GM18861 (cell line): ENCODE measurements at regions not wholly inside any gene's neighbourhood (a gene's known extent, or its start where the extent isn't known, plus 50 kb on each side); places are given as distances from the start of the nearest gene placed in this dataset.
A peak's percentile ranks its signal among the peaks of the same experiment; 100 is the strongest.
"Not testable (repeated sequence)": the region's sequence is repeated elsewhere in the genome, so short reads cannot be mapped to it uniquely, and the experiment has no call there.

Source experiments
- ATAC-seq: cut with Tn5 transposase; IDR thresholded peaks from one replicate; pipeline ENCODE4 v1.9.1; 2021; ENCODE audit not compliant: unreplicated experiment

DNA sequence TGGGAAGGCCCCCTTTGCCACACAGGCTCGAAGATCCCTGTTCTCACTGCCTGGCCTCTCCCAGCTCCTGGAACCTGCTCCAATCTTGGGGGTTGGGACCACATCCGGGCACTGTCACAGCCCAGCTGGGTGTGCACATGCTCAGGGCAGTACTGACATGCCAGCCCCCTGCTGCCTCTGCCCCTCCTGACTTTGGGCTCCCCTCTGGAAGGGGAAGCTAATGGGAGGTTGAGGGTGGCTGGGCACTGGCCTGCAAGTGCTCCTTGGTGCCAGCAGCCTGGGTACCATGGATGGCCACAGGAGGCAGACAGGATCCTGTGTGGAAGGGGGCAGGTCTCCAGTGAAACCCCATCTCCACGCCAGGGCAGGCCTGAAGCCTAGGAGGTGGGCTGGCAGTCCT lies 126.1 kb upstream of the NOL4 start:
- no peak for ATAC-seq

DNA sequence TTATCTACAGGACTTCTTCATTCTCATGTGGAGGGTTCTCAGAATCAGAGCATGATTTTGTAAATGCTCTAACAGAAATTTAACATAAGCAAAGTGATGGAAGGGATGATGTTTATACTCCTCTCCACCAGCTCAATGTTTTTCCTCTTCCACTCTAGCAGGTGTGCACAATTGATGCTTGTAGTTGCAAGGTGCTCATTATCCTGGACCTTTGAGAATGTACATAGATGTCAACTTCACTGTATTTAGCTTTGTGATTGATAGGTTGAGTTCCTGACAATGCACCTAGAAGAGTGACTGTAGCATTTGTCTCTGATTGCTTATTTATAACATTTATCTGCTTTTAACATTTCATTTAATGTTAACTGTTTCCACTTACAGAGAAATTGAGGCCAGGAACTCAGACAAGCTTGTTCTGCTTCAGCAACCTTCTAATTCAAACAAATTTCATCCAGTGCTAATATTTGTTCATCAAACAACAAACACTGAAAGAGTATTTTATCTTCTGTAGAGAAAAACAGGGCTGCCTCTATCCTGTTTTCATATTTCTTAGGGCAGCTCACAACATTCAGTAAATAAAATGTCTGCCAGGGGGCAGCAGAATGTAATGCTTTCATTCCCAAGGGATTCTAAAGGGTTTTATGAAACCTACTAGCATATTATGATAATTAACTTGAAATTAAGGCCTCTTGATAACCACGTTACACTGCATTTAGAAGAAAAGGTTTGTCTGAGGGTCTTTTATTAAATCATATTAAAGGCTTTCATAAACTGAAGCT lies 127.9 kb upstream of the NOL4 start:
- no peak for ATAC-seq

GRCh38 chr18:34354351-34354750 lies 129.6 kb upstream of the NOL4 start:
- ATAC-seq, result no peak

- no peak for ATAC-seq
These were observed 133.3 kb upstream of the NOL4 start for GRCh38 chr18:34357944-34358580.

DNA sequence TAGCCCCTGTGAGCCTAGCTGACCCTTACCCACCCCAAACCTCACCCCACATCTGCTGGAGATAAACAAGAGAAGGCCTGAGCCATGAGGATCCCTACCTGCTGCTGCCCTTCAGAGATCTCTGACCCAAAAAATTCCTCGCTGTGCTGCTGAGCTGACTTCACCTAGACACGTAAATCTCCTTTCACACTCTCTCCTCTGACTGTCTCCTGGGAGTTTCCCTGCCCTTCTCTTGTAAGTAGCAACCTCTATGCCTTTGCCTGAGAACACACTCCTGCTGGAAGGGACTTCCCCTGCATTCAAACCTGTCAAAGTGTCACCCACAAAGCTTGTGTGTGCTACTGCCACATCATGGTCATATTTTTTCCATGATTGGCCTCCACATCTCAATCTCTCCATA lies 134.2 kb upstream of the NOL4 start:
- peak; percentile 87 for ATAC-seq

GRCh38 chr18:34364699-34365098 lies 140.0 kb upstream of the NOL4 start:
- no peak for ATAC-seq

- ATAC-seq, result no peak
These were observed 146.1 kb upstream of the NOL4 start for GRCh38 chr18:34370704-34371395.

DNA sequence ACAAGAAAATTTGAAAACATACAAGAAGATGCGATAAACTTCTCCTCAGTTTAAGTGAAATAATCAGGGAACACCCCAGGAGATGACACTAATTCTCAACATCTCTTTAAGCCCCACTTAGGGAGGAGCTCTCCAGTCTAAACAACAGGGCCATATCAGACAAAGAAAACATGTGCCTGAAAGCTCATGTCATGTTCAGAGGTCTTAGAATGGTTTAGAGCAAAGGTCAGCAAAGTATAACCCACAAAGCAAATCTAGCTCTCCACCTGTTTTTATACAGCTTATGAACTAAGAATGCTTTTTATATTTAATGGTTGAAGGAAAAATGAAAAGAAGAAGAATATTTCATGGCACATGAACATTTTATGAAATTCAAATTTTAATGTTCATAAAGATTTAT lies 155.6 kb upstream of the NOL4 start:
- no peak for ATAC-seq

DNA sequence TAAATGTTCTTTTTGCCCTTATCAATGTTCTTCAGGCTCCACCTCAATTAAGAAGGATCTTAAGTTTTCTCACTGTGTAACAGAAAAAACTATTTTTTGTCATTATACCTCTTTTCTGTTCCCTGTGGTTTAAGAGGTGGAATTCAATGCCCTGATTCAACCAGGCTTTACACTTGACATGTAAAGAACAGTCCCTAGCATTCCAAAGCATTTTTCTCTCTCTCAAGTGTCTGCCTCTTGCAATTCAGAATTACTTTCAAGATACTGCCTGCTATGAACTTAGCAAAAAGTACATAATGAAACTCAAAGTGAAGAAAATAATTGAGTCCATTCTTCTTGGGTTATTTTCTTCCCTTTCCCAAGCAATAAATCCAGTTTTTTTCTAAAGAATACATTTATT lies 160.6 kb upstream of the NOL4 start:
- no peak for ATAC-seq

GRCh38 chr18:34386803-34387202 lies 162.1 kb upstream of the NOL4 start:
- no peak for ATAC-seq

- no peak for ATAC-seq
These were observed 172.7 kb upstream of the NOL4 start for GRCh38 chr18:34397286-34397896.

DNA sequence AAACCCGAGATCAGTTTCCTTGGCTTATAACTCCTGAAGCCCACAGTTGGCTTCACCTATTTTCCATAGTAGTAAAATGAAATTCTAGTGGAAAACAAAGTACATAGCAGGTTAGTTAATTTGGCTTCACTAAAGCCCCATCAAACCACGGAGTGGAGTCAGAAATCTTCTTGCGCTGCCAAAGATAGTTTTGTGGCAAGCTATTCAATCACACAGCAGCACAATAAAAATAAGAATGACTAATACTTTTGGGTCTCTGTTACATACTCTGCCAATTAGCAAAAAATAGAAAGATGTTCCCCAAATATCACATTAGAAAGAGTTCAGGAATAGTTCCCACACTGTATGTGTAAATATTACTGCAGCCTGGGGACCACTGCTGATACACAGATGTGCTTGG lies 175.2 kb upstream of the NOL4 start:
- no peak for ATAC-seq

DNA sequence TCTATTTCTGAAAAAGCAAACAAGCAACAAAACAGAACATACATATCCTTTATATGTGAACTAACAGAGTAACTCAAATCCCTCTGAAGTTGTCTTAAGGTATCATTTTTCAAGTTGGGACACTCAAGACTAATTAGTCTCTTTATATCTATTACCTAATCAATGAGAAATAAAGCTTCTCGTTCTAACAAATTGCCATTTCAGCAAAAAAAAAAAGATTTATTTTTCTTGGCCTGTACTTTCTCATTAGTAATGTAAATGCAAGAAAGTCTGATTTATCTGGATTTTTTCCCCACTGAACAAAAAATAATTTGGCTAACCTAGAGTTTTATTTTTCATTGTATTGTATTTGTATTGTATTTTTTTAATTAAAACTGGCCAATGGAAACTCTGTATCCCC lies 176.1 kb upstream of the NOL4 start:
- ATAC-seq, result no peak

DNA sequence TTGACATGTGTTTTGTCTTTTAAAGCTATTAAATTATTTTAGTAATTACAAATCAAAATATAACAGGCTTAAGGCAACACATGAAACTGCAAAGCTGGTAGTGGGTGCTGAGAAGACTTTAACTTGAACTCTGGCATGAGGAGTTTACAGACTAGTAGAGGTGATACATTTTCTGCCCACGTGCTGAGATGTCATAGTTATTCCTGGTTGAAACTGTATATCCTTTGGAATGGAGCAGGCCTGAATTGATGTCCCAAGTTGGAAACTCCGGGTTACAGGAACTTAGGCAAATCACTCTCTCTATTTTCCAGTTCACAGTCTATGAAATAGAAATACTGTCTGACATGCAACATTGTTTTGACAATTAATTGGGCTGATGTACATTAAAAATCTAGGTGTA lies 177.1 kb upstream of the NOL4 start:
- ATAC-seq, result no peak

GRCh38 chr18:34407471-34407870 lies 182.8 kb upstream of the NOL4 start:
- ATAC-seq, result not testable (repeated sequence)

DNA sequence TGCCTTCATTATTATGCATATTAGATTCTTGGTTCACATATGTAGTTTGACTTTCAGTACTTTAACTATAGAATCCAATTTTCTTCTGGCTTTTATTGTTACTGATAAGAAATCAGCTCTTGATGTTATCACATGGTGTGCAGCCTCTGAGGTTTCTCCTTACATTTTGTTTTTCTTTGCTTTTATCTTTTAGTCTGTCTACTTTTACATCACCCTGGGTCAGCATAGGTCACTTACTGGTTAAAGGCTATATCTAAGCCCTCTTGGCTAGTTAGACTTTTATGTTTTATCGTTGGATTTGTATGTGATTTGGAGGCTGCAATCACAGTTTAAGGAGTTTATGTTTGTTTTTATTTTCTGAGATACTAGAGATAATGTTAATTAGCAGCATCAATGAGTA lies 187.2 kb upstream of the NOL4 start:
- ATAC-seq, result no peak

DNA sequence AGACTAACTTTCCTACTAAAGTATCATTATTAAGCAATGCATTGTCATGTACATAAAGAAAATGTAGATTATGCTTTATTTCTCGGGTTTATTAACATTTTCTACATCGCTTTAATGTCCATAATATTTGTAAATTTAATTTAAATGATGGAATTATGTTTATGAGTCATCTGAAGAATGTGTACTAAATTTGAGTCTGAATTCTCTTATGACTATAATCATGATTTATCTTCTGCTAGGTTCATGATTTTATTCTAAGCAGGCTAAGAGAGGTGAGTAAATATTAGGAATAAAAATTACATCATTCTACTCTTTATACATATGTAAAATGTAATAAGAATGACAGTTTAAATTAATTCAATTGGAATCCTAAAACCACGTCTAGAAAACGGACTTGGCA lies 206.3 kb upstream of the NOL4 start:
- no peak for ATAC-seq

DNA sequence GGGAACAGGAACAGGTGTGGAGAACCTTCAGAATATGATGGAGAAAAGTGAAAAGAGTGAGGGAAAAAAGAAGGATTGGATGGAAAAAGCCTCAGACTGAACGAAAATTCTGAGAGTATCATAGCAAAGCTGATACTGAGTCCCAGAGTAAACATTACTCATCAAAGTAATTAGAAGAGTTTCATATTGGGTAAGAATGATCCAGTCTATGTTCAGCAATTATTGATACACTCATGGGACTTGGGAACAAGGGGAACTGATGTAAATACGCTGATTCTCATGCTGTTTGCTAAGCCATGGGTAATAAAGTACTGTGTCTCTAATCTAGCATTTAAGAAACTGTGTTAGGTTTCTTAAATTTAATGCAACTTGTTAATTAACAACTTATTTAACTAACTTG lies 219.9 kb upstream of the NOL4 start:
- no peak for ATAC-seq

- ATAC-seq, result no peak
These were observed 223.9 kb upstream of the NOL4 start for GRCh38 chr18:34448662-34449061.

DNA sequence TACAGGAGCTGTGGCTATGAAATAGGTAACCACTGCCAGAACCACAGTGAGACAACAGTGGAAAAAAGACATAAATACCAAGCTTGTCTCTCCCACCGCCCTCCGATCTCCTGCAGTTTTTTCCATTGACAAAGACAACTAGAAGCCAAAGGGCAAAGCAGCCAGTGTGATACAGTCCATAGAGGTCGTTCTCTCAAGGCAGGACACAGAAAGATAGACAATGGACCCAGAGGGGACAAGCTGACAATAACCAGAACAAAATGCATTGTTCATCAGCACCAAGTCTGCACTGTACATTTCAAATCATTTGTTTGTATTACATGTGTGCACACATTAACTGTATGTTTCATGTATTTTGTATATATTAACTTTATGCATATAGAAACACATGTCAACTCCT lies 233.0 kb upstream of the NOL4 start:
- no peak for ATAC-seq

GRCh38 chr18:34458410-34458977 lies 233.8 kb upstream of the NOL4 start:
- no peak for ATAC-seq
